H1 (cell line): ENCODE measurements at regions not wholly inside any gene's neighbourhood (a gene's known extent, or its start where the extent isn't known, plus 50 kb on each side); places are given as distances from the start of the nearest gene placed in this dataset.

Source experiments
- MAFK ChIP-seq: IDR thresholded peaks from 2 replicates; pipeline ENCODE4 v1.6.1; 2012; ENCODE audit warnings: low read depth, mild to moderate bottlenecking, improper control_type of control experiment, low read length
- NANOG ChIP-seq: IDR thresholded peaks from 2 replicates; pipeline ENCODE4 v1.6.1; 2011; ENCODE audit warnings: low read length, low read depth, mild to moderate bottlenecking, inconsistent platforms; ENCODE audit not compliant: insufficient read depth, poor library complexity, severe bottlenecking
- RFX5 ChIP-seq: IDR thresholded peaks from 2 replicates; pipeline ENCODE4 v1.6.1; 2011; ENCODE audit warnings: low read depth, low read length, improper control_type of control experiment, borderline replicate concordance
- SIRT6 ChIP-seq: IDR thresholded peaks from one replicate; pipeline ENCODE4 v1.7.1; 2012; ENCODE audit warnings: low read length, inconsistent platforms
- SUZ12 ChIP-seq: fragments of 200-600 bp; sonication (generic); IDR thresholded peaks from 2 replicates; pipeline ENCODE4 v1.6.1; 2012; ENCODE audit warnings: mild to moderate bottlenecking, inconsistent platforms, low read length, moderate library complexity, mixed read lengths
- TF ChIP-seq, protein P1 (sequence below): fragments of 300-600 bp; sonication (generic); IDR thresholded peaks from 2 replicates; pipeline ENCODE4 v1.7.1; 2012; ENCODE audit warnings: low read length, moderate library complexity, mild to moderate bottlenecking, inconsistent platforms; ENCODE audit not compliant: insufficient replicate concordance
- TF ChIP-seq, protein P2 (sequence below): IDR thresholded peaks from 2 replicates; pipeline ENCODE4 v1.6.1; 2011; ENCODE audit warnings: low read length, improper control_type of control experiment

DNA sequence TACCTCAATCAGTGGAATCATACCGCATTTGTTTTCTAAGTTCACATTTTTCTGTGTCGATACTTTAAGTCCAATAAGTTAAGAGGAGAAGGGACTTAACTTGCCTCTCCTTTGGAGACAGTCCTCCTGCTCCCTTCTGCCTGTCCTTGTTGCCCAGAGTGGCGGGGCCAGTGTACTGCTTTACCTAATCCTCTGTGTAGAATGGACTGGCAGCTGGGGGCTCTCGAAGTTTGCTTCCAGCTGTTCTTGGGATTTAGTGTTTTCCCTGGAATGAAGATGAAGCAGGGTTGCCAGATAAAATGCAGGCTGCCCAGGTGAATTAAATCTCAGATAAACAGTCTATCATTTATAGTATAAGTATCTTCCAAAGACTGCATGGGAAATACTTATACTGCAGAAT, 287.6 kb upstream of the C2CD4B start (continued):
- TF ChIP-seq, protein P1, sequence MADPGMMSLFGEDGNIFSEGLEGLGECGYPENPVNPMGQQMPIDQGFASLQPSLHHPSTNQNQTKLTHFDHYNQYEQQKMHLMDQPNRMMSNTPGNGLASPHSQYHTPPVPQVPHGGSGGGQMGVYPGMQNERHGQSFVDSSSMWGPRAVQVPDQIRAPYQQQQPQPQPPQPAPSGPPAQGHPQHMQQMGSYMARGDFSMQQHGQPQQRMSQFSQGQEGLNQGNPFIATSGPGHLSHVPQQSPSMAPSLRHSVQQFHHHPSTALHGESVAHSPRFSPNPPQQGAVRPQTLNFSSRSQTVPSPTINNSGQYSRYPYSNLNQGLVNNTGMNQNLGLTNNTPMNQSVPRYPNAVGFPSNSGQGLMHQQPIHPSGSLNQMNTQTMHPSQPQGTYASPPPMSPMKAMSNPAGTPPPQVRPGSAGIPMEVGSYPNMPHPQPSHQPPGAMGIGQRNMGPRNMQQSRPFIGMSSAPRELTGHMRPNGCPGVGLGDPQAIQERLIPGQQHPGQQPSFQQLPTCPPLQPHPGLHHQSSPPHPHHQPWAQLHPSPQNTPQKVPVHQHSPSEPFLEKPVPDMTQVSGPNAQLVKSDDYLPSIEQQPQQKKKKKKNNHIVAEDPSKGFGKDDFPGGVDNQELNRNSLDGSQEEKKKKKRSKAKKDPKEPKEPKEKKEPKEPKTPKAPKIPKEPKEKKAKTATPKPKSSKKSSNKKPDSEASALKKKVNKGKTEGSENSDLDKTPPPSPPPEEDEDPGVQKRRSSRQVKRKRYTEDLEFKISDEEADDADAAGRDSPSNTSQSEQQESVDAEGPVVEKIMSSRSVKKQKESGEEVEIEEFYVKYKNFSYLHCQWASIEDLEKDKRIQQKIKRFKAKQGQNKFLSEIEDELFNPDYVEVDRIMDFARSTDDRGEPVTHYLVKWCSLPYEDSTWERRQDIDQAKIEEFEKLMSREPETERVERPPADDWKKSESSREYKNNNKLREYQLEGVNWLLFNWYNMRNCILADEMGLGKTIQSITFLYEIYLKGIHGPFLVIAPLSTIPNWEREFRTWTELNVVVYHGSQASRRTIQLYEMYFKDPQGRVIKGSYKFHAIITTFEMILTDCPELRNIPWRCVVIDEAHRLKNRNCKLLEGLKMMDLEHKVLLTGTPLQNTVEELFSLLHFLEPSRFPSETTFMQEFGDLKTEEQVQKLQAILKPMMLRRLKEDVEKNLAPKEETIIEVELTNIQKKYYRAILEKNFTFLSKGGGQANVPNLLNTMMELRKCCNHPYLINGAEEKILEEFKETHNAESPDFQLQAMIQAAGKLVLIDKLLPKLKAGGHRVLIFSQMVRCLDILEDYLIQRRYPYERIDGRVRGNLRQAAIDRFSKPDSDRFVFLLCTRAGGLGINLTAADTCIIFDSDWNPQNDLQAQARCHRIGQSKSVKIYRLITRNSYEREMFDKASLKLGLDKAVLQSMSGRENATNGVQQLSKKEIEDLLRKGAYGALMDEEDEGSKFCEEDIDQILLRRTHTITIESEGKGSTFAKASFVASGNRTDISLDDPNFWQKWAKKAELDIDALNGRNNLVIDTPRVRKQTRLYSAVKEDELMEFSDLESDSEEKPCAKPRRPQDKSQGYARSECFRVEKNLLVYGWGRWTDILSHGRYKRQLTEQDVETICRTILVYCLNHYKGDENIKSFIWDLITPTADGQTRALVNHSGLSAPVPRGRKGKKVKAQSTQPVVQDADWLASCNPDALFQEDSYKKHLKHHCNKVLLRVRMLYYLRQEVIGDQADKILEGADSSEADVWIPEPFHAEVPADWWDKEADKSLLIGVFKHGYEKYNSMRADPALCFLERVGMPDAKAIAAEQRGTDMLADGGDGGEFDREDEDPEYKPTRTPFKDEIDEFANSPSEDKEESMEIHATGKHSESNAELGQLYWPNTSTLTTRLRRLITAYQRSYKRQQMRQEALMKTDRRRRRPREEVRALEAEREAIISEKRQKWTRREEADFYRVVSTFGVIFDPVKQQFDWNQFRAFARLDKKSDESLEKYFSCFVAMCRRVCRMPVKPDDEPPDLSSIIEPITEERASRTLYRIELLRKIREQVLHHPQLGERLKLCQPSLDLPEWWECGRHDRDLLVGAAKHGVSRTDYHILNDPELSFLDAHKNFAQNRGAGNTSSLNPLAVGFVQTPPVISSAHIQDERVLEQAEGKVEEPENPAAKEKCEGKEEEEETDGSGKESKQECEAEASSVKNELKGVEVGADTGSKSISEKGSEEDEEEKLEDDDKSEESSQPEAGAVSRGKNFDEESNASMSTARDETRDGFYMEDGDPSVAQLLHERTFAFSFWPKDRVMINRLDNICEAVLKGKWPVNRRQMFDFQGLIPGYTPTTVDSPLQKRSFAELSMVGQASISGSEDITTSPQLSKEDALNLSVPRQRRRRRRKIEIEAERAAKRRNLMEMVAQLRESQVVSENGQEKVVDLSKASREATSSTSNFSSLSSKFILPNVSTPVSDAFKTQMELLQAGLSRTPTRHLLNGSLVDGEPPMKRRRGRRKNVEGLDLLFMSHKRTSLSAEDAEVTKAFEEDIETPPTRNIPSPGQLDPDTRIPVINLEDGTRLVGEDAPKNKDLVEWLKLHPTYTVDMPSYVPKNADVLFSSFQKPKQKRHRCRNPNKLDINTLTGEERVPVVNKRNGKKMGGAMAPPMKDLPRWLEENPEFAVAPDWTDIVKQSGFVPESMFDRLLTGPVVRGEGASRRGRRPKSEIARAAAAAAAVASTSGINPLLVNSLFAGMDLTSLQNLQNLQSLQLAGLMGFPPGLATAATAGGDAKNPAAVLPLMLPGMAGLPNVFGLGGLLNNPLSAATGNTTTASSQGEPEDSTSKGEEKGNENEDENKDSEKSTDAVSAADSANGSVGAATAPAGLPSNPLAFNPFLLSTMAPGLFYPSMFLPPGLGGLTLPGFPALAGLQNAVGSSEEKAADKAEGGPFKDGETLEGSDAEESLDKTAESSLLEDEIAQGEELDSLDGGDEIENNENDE: no peak
- TF ChIP-seq RFX5 (no peak), NANOG (no peak), MAFK (no peak), SUZ12 (no peak), SIRT6 (no peak)
- TF ChIP-seq, protein P2, sequence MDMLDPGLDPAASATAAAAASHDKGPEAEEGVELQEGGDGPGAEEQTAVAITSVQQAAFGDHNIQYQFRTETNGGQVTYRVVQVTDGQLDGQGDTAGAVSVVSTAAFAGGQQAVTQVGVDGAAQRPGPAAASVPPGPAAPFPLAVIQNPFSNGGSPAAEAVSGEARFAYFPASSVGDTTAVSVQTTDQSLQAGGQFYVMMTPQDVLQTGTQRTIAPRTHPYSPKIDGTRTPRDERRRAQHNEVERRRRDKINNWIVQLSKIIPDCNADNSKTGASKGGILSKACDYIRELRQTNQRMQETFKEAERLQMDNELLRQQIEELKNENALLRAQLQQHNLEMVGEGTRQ: no peak
